Neutrophil (primary cell): ENCODE measurements at regions not wholly inside any gene's neighbourhood (a gene's known extent, or its start where the extent isn't known, plus 50 kb on each side); places are given as distances from the start of the nearest gene placed in this dataset.

ENCODE experiments used
- H3K27ac ChIP-seq: fragments of 200-600 bp; sonication (generic); 2 replicates; pipeline ENCODE4 v1.5.1; 2016; ENCODE audit warnings: mild to moderate bottlenecking, moderate library complexity
- H3K27me3 ChIP-seq: fragments of 200-600 bp; sonication (generic); 2 replicates; pipeline ENCODE4 v1.6.0; 2016; ENCODE audit warnings: mild to moderate bottlenecking
- H3K36me3 ChIP-seq: fragments of 200-600 bp; sonication (generic); 2 replicates; pipeline ENCODE4 v1.5.1; 2017
- H3K4me1 ChIP-seq, 2 experiments: fragments of 200-600 bp in 1 of 2; sonication (generic) in 1 of 2; 1 replicate in 1 of 2; 2 replicates in 1 of 2; pipeline versions ENCODE4 v1.5.1 to v1.6.1; 2013 to 2016; ENCODE audit warnings: low read depth in 1 of 2, low read length in 1 of 2, mild to moderate bottlenecking in 1 of 2, moderate library complexity in 1 of 2; ENCODE audit not compliant: control insufficient read depth in 1 of 2, insufficient read depth in 1 of 2
- H3K4me3 ChIP-seq, 2 experiments: fragments of 200-600 bp in 1 of 2; sonication (generic) in 1 of 2; 1 replicate in 1 of 2; 2 replicates in 1 of 2; pipeline ENCODE4 v1.5.1; 2013 to 2016; ENCODE audit warnings: low read depth in 1 of 2, low read length in 1 of 2, mild to moderate bottlenecking in 1 of 2, moderate library complexity in 1 of 2
- H3K9me3 ChIP-seq: fragments of 200-600 bp; sonication (generic); 2 replicates; pipeline ENCODE4 v1.5.1; 2016
- CTCF ChIP-seq: fragments of 200-600 bp; sonication (generic); IDR thresholded peaks from 2 replicates; pipeline ENCODE4 v1.5.1; 2016; ENCODE audit warnings: antibody characterized with exemption

GRCh38 chr6:120854583-120854982 is 479.7 kb downstream of the TBC1D32 start:
- Histone ChIP-seq H3K9me3 (no peaks in the 10 kb centered on the region), H3K27me3 (no peaks in the 10 kb centered on the region), H3K27ac (no peak overlapping the region), H3K4me3 (no peak overlapping the region), H3K4me1 (no peaks in the 10 kb centered on the region), H3K36me3 (no peaks in the 10 kb centered on the region)
- TF ChIP-seq CTCF, result no peak

GRCh38 chr6:120853489-120853888 is 480.8 kb downstream of the TBC1D32 start:
- no peaks in the 10 kb centered on the region for H3K27me3 ChIP-seq
- H3K9me3 ChIP-seq, result no peaks in the 10 kb centered on the region
- no peak overlapping the region for H3K27ac ChIP-seq
- no peak for TF ChIP-seq CTCF
- no peaks in the 10 kb centered on the region for H3K36me3 ChIP-seq
- no peaks in the 10 kb centered on the region for H3K4me1 ChIP-seq
- no peak overlapping the region for H3K4me3 ChIP-seq

GRCh38 chr6:120852293-120852849 is 481.9 kb downstream of the TBC1D32 start:
- Histone ChIP-seq H3K27me3 (no peaks in the 10 kb centered on the region), H3K4me3 (no peak overlapping the region), H3K27ac (no peak overlapping the region), H3K4me1 (no peaks in the 10 kb centered on the region), H3K36me3 (no peaks in the 10 kb centered on the region), H3K9me3 (no peaks in the 10 kb centered on the region)
- no peak for TF ChIP-seq CTCF

DNA sequence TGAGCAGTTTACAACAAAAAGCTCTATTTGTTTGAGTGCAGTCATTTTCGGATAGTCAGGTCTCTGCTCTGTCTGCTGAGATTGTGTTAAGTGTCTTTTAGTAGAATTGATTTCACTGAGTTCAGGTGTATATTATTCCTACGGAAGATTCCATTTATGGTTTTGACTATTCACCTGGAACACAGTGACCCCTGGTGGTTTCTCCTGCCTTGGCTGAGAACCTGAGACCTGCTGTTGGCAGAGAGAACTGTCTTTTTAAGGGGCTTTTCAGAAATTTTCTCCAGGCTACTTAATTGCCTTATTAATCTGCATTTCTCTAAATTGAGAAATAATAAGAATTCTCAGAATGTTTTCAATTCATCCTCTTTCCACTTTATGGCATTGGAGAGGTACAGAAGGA is 508.0 kb downstream of the TBC1D32 start:
- TF ChIP-seq CTCF, result no peak
- H3K27ac ChIP-seq, result no peak overlapping the region
- H3K4me1 ChIP-seq, result no peaks in the 10 kb centered on the region
- H3K36me3 ChIP-seq, result no peaks in the 10 kb centered on the region
- no peak overlapping the region for H3K4me3 ChIP-seq
- H3K27me3 ChIP-seq, result no peaks in the 10 kb centered on the region
- no peaks in the 10 kb centered on the region for H3K9me3 ChIP-seq

- H3K27ac ChIP-seq, result no peak overlapping the region
- no peaks in the 10 kb centered on the region for H3K36me3 ChIP-seq
- no peaks in the 10 kb centered on the region for H3K27me3 ChIP-seq
- no peaks in the 10 kb centered on the region for H3K4me1 ChIP-seq
- no peak overlapping the region for H3K4me3 ChIP-seq
- TF ChIP-seq CTCF, result no peak
- H3K9me3 ChIP-seq, result no peaks in the 10 kb centered on the region
Observed at GRCh38 chr6:120816794-120817193, 517.5 kb downstream of the TBC1D32 start.

DNA sequence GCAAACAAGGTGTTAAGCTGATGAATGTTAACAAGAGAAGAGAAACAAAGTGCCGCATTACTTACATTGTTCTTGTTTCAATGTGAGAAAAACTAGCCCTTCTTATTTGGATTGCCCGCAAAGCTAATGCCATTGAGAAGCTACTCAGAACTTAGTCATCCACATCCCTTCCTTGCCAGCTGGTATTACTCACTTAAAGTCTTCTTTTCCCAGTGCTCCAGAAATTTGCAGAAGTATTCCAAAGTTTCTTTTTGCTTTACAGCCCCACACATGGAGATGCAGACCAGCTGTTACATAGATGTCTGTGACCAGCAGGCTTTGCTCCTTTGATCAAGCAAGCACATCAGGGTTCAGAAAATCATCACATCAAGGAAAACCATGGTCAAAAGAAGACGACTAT is 529.0 kb downstream of the TBC1D32 start:
- Histone ChIP-seq H3K9me3 (no peaks in the 10 kb centered on the region), H3K4me3 (no peak overlapping the region), H3K27me3 (no peaks in the 10 kb centered on the region), H3K4me1 (no peaks in the 10 kb centered on the region), H3K36me3 (no peaks in the 10 kb centered on the region), H3K27ac (no peak overlapping the region)
- no peak for TF ChIP-seq CTCF
